ENCODE measurements at regions not wholly inside any gene's neighbourhood (a gene's known extent, or its start where the extent isn't known, plus 50 kb on each side); places are given as distances from the start of the nearest gene placed in this dataset.

- intact Hi-C loops (cut with DNase I) = no loop called here
- no peak overlapping the region for H3K27ac ChIP-seq
Observed at GRCh38 chr14:84162633-84163032, 1367.3 kb upstream of the FLRT2 start.

GRCh38 chr14:84167026-84167425 lies 1362.9 kb upstream of the FLRT2 start:
- no peak for TF ChIP-seq CTCF (IDR thresholded peaks at IDR 0.05)
- no peak for TF ChIP-seq POLR2A (IDR thresholded peaks at IDR 0.05)
- no peak for TF ChIP-seq POLR2AphosphoS5 (IDR thresholded peaks at IDR 0.05; ENCODE audit: insufficient read depth in 1 of 2, low read depth in 1 of 2)
- Histone ChIP-seq H3K4me1 (no peaks in the 10 kb centered on the region), H3K4me3 (no peak overlapping the region), H3K27ac (no peak overlapping the region), H3K36me3 (no peaks in the 10 kb centered on the region), H3K27me3 (no peaks in the 10 kb centered on the region), H3K9me3 (no peaks in the 10 kb centered on the region)
- intact Hi-C loops (cut with DNase I) = no loop called here
- no peak for DNase-seq (ENCODE audit: extremely low spot score in 2 of 2)

More at GRCh38 chr14:84162633-84163032, 1367.3 kb upstream of the FLRT2 start:
- Histone ChIP-seq H3K27me3 (no peaks in the 10 kb centered on the region), H3K9me3 (no peaks in the 10 kb centered on the region), H3K36me3 (no peaks in the 10 kb centered on the region), H3K4me1 (no peaks in the 10 kb centered on the region), H3K4me3 (no peak overlapping the region)
- DNase-seq (ENCODE audit: extremely low spot score in 2 of 2) = no peak
- TF ChIP-seq CTCF (IDR thresholded peaks at IDR 0.05) = no peak
- no peak for TF ChIP-seq POLR2A (IDR thresholded peaks at IDR 0.05)
- TF ChIP-seq POLR2AphosphoS5 (IDR thresholded peaks at IDR 0.05; ENCODE audit: insufficient read depth in 1 of 2, low read depth in 1 of 2) = no peak

GRCh38 chr14:84180336-84180735 lies 1349.6 kb upstream of the FLRT2 start:
- Histone ChIP-seq H3K36me3 (no peaks in the 10 kb centered on the region), H3K27ac (no peak overlapping the region), H3K4me1 (no peaks in the 10 kb centered on the region), H3K27me3 (no peaks in the 10 kb centered on the region), H3K9me3 (no peaks in the 10 kb centered on the region), H3K4me3 (no peak overlapping the region)
- TF ChIP-seq POLR2A (IDR thresholded peaks at IDR 0.05) (no peak), POLR2AphosphoS5 (IDR thresholded peaks at IDR 0.05; ENCODE audit: insufficient read depth in 1 of 2, low read depth in 1 of 2) (no peak), CTCF (IDR thresholded peaks at IDR 0.05) (no peak)
- intact Hi-C loops (cut with DNase I) = no loop called here
- DNase-seq (ENCODE audit: extremely low spot score in 2 of 2) = no peak

GRCh38 chr14:84181072-84181471 lies 1348.9 kb upstream of the FLRT2 start:
- Histone ChIP-seq H3K27me3 (no peaks in the 10 kb centered on the region), H3K4me3 (no peak overlapping the region), H3K36me3 (no peaks in the 10 kb centered on the region), H3K27ac (no peak overlapping the region), H3K4me1 (no peaks in the 10 kb centered on the region), H3K9me3 (no peaks in the 10 kb centered on the region)
- TF ChIP-seq POLR2A (IDR thresholded peaks at IDR 0.05) (no peak), CTCF (IDR thresholded peaks at IDR 0.05) (no peak), POLR2AphosphoS5 (IDR thresholded peaks at IDR 0.05; ENCODE audit: insufficient read depth in 1 of 2, low read depth in 1 of 2) (no peak)
- intact Hi-C loops (cut with DNase I) = no loop called here
- DNase-seq (ENCODE audit: extremely low spot score in 2 of 2) = no peak

- Histone ChIP-seq H3K9me3 (no peaks in the 10 kb centered on the region), H3K4me1 (no peaks in the 10 kb centered on the region), H3K27me3 (no peaks in the 10 kb centered on the region), H3K4me3 (no peak overlapping the region), H3K27ac (no peak overlapping the region), H3K36me3 (no peaks in the 10 kb centered on the region)
- intact Hi-C loops (cut with DNase I) = no loop called here
- TF ChIP-seq POLR2A (IDR thresholded peaks at IDR 0.05) (no peak), POLR2AphosphoS5 (IDR thresholded peaks at IDR 0.05; ENCODE audit: insufficient read depth in 1 of 2, low read depth in 1 of 2) (no peak), CTCF (IDR thresholded peaks at IDR 0.05) (no peak)
- DNase-seq (ENCODE audit: extremely low spot score in 2 of 2) = no peak
Observed at GRCh38 chr14:84195514-84195913, 1334.4 kb upstream of the FLRT2 start.

All from vagina (tissue), 2 donors.